DND-41 (cell line): ENCODE measurements at regions not wholly inside any gene's neighbourhood (a gene's known extent, or its start where the extent isn't known, plus 50 kb on each side); places are given as distances from the start of the nearest gene placed in this dataset.

Experiments
- ATAC-seq: fragments of 200-7000 bp; cut with Tn5 transposase; 3 replicates; pipeline ENCODE4 v1.9.1; 2021; ENCODE audit warnings: low read depth; ENCODE audit not compliant: insufficient read depth
- DNase-seq: peaks from one replicate; pipeline ENCODE4 v3.0.0-alpha.2; 2020
- H2AFZ ChIP-seq: 2 replicates; pipeline ENCODE4 v1.6.0; 2012; ENCODE audit warnings: low read depth, low read length
- H3K27ac ChIP-seq: 2 replicates; pipeline ENCODE4 v1.5.1; 2012; ENCODE audit warnings: low read length, inconsistent platforms
- H3K27me3 ChIP-seq: fragments of 200-600 bp; sonication (generic); 2 replicates; pipeline ENCODE4 v1.6.0; 2012; ENCODE audit warnings: low read length, mild to moderate bottlenecking, inconsistent platforms; ENCODE audit not compliant: insufficient read depth, poor library complexity
- H3K36me3 ChIP-seq: 2 replicates; pipeline ENCODE4 v1.5.1; 2012; ENCODE audit warnings: low read length, inconsistent platforms; ENCODE audit not compliant: insufficient read depth
- H3K4me1 ChIP-seq: 2 replicates; pipeline ENCODE4 v1.5.1; 2012; ENCODE audit warnings: mild to moderate bottlenecking, low read length; ENCODE audit not compliant: insufficient read depth
- H3K4me2 ChIP-seq: 2 replicates; pipeline ENCODE4 v1.6.0; 2012; ENCODE audit warnings: mild to moderate bottlenecking, moderate library complexity, low read length, inconsistent platforms; ENCODE audit not compliant: insufficient read depth
- H3K4me3 ChIP-seq, 2 experiments: fragments of 200-600 bp in 1 of 2; shearing (Covaris generic) in 1 of 2; 2 replicates each; pipeline ENCODE4 v1.5.1; 2012 to 2016; ENCODE audit warnings: inconsistent platforms in 2 of 2, low read length in 2 of 2, mild to moderate bottlenecking in 2 of 2, low read depth in 1 of 2, moderate library complexity in 1 of 2
- H3K79me2 ChIP-seq: 2 replicates; pipeline ENCODE4 v1.6.0; 2012; ENCODE audit warnings: low read length, inconsistent platforms; ENCODE audit not compliant: insufficient read depth
- H3K9ac ChIP-seq: 2 replicates; pipeline ENCODE4 v1.6.0; 2012; ENCODE audit warnings: low read depth, mild to moderate bottlenecking, inconsistent platforms, low read length, moderate library complexity
- H3K9me3 ChIP-seq: 2 replicates; pipeline ENCODE4 v1.5.1; 2012; ENCODE audit warnings: low read length, moderate library complexity, mild to moderate bottlenecking, inconsistent platforms; ENCODE audit not compliant: insufficient read depth, severe bottlenecking
- H4K20me1 ChIP-seq: 2 replicates; pipeline ENCODE4 v1.6.0; 2012; ENCODE audit warnings: low read length; ENCODE audit not compliant: insufficient read depth
- CTCF ChIP-seq: IDR thresholded peaks from 2 replicates; pipeline ENCODE4 v1.5.1; 2012; ENCODE audit warnings: borderline replicate concordance, low read length, moderate library complexity, mild to moderate bottlenecking; ENCODE audit not compliant: poor library complexity, severe bottlenecking; ENCODE audit errors: extremely low read depth
- EZH2 ChIP-seq: IDR thresholded peaks from 3 replicates; pipeline ENCODE4 v1.6.1; 2012; ENCODE audit warnings: borderline replicate concordance, low read depth, mild to moderate bottlenecking, moderate library complexity, low read length, inconsistent platforms; ENCODE audit not compliant: severe bottlenecking

DNA sequence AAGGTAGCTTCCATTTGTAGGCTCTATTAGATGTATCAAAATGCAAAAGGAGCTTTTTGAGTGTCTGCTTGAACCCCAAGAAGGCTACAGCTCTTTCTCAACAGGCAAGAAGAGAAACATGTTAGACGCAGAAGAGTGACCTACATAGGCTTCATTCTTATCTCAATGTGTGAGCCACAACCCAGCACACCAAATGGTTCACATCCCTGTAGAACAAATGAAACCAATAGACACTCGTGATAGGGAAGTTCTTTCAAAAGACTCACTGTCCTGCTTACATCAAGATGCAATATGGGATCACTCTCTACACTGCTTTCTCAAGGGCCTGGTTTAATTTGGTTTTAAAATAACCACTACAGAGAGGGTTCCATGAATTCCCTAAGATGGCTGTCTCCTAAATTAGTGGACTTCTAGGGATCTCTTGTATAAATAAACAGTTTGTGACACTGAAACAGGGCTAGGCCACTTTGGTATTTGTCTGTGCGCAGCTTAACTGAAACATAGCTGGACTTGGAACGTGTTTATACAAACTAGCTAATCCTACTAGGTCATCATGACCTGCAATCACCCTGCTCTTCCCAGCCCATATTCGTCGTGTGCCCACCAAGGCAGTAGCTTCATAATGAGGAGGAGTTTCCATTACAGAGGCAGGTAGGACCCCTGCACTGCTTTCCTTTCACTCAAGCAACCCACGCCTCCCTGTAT is 225.4 kb upstream of the PREP start:
- H3K36me3 ChIP-seq, result no peaks in the 10 kb centered on the region
- ATAC-seq, result no peak
- H3K9ac ChIP-seq, result no peak overlapping the region

GRCh38 chr6:105626295-105627158 is 223.6 kb upstream of the PREP start:
- Histone ChIP-seq H3K79me2 (no peaks in the 10 kb centered on the region), H3K4me1 (no peaks in the 10 kb centered on the region), H3K9me3 (peaks cover 4% of the 10 kb centered on the region), H3K4me2 (no peak overlapping the region), H3K27me3 (no peaks in the 10 kb centered on the region), H3K4me3 (no peak overlapping the region), H3K27ac (no peak overlapping the region), H2AFZ (no peak overlapping the region), H3K36me3 (no peaks in the 10 kb centered on the region), H3K9ac (no peak overlapping the region), H4K20me1 (no peaks in the 10 kb centered on the region)
- ATAC-seq, result no peak
- DNase-seq, result no peak
- TF ChIP-seq CTCF (no peak), EZH2 (no peak)

More for the DNA sequence above, 225.4 kb upstream of the PREP start:
- DNase-seq, result no peak
- H3K27ac ChIP-seq, result no peak overlapping the region
- peaks cover 6% of the 10 kb centered on the region for H3K9me3 ChIP-seq
- no peak overlapping the region for H3K4me2 ChIP-seq
- TF ChIP-seq CTCF (no peak), EZH2 (no peak)
- H4K20me1 ChIP-seq, result no peaks in the 10 kb centered on the region
- no peaks in the 10 kb centered on the region for H3K79me2 ChIP-seq
- H2AFZ ChIP-seq, result no peak overlapping the region
- H3K4me1 ChIP-seq, result no peaks in the 10 kb centered on the region
- no peak overlapping the region for H3K4me3 ChIP-seq
- H3K27me3 ChIP-seq, result no peaks in the 10 kb centered on the region

GRCh38 chr6:105624021-105624420 is 221.1 kb upstream of the PREP start:
- H3K4me2 ChIP-seq, result no peak overlapping the region
- H2AFZ ChIP-seq, result no peak overlapping the region
- H3K79me2 ChIP-seq, result no peaks in the 10 kb centered on the region
- H3K4me1 ChIP-seq, result no peaks in the 10 kb centered on the region
- H3K27me3 ChIP-seq, result no peaks in the 10 kb centered on the region
- no peaks in the 10 kb centered on the region for H4K20me1 ChIP-seq
- DNase-seq, result no peak
- no peaks in the 10 kb centered on the region for H3K36me3 ChIP-seq
- peaks cover 2% of the 10 kb centered on the region for H3K9me3 ChIP-seq
- no peak overlapping the region for H3K9ac ChIP-seq
- H3K27ac ChIP-seq, result no peak overlapping the region
- TF ChIP-seq CTCF (no peak), EZH2 (no peak)
- H3K4me3 ChIP-seq, result no peak overlapping the region
- no peak for ATAC-seq
